WTC11 (cell line): ENCODE measurements at regions not wholly inside any gene's neighbourhood (a gene's known extent, or its start where the extent isn't known, plus 50 kb on each side); places are given as distances from the start of the nearest gene placed in this dataset.

Experiments used
- ATAC-seq: fragments of 200-7000 bp; cut with Tn5 transposase; 2 replicates; pipeline ENCODE4 v1.10.0; 2021; ENCODE audit warnings: mild to moderate bottlenecking, moderate library complexity
- CTCF ChIA-PET: fragments of 300-600 bp; sonication (Branson Sonifier 250); formaldehyde crosslinking; loops from one replicate; lab custom pipeline; 2021; ENCODE audit warnings: antibody characterized with exemption; lab: Charles Lee
- POLR2A ChIA-PET: fragments of 350-600 bp; sonication (Branson Sonifier 250); formaldehyde crosslinking; loops from one replicate; lab custom pipeline; 2021; ENCODE audit warnings: antibody characterized with exemption; lab: Charles Lee
- DNase-seq: peaks from one replicate; pipeline ENCODE4 v3.0.0; 2021; ENCODE audit warnings: low spot score
- H3K27ac Mint-ChIP-seq: 2 replicates; pipeline ENCODE4 v1.8.0; 2021; ENCODE audit warnings: mixed read lengths
- H3K27me3 Mint-ChIP-seq: 2 replicates; pipeline ENCODE4 v1.8.0; 2021; ENCODE audit warnings: low read depth, mild to moderate bottlenecking, moderate library complexity, mixed read lengths
- H3K36me3 Mint-ChIP-seq: 2 replicates; pipeline ENCODE4 v1.8.0; 2021; ENCODE audit warnings: mixed read lengths
- H3K4me1 Mint-ChIP-seq: 2 replicates; pipeline ENCODE4 v1.8.0; 2022; ENCODE audit warnings: mixed read lengths
- H3K4me3 Mint-ChIP-seq: 2 replicates; pipeline ENCODE4 v1.8.0; 2021; ENCODE audit warnings: mild to moderate bottlenecking, moderate library complexity, mixed read lengths
- H3K9me3 Mint-ChIP-seq: 2 replicates; pipeline ENCODE4 v1.8.0; 2021; ENCODE audit warnings: mixed read lengths
- AR ChIP-seq: fragments of 250-450 bp; sonication (Bioruptor Pico); IDR thresholded peaks from 2 replicates; pipeline ENCODE4 v1.9.0; 2021; ENCODE audit warnings: mild to moderate bottlenecking
- ARID4B ChIP-seq: sonication (generic); formaldehyde crosslinking; IDR thresholded peaks from 2 replicates; pipeline ENCODE4 v1.8.0; 2023; ENCODE audit warnings: missing genetic modification reagents, mild to moderate bottlenecking, borderline replicate concordance
- ATF1 ChIP-seq: sonication (generic); formaldehyde crosslinking; IDR thresholded peaks from 2 replicates; pipeline ENCODE4 v1.8.1; 2023; ENCODE audit warnings: mild to moderate bottlenecking, moderate library complexity, missing genetic modification reagents
- CDX4 ChIP-seq: fragments of 250-450 bp; sonication (Bioruptor Pico); IDR thresholded peaks from 2 replicates; pipeline ENCODE4 v1.9.0; 2021; ENCODE audit warnings: moderate library complexity, mild to moderate bottlenecking, inconsistent platforms, borderline replicate concordance
- ELF4 ChIP-seq: sonication (generic); formaldehyde crosslinking; IDR thresholded peaks from 2 replicates; pipeline ENCODE4 v1.8.1; 2022; ENCODE audit warnings: low read depth, mild to moderate bottlenecking, moderate library complexity, missing genetic modification reagents
- FOXK1 ChIP-seq: sonication (generic); formaldehyde crosslinking; IDR thresholded peaks from 2 replicates; pipeline ENCODE4 v1.8.0; 2022; ENCODE audit warnings: mild to moderate bottlenecking, moderate library complexity, missing genetic modification reagents
- FOXP1 ChIP-seq: sonication (generic); formaldehyde crosslinking; IDR thresholded peaks from 2 replicates; pipeline ENCODE4 v1.8.0; 2022; ENCODE audit warnings: missing genetic modification reagents, mild to moderate bottlenecking, moderate library complexity, borderline replicate concordance
- FOXP4 ChIP-seq: sonication (generic); formaldehyde crosslinking; IDR thresholded peaks from 2 replicates; pipeline ENCODE4 v1.8.0; 2022; ENCODE audit warnings: mild to moderate bottlenecking, missing genetic modification reagents
- GRHL2 ChIP-seq: fragments of 250-450 bp; sonication (Bioruptor Pico); IDR thresholded peaks from 2 replicates; pipeline ENCODE4 v1.8.0; 2022; ENCODE audit warnings: mild to moderate bottlenecking, moderate library complexity; ENCODE audit not compliant: insufficient replicate concordance, severe bottlenecking
- HMGA2 ChIP-seq: fragments of 250-450 bp; sonication (Bioruptor Pico); IDR thresholded peaks from 2 replicates; pipeline ENCODE4 v1.4.0; 2021; ENCODE audit warnings: mild to moderate bottlenecking, moderate library complexity
- MXD4 ChIP-seq: fragments of 250-450 bp; sonication (Bioruptor Pico); IDR thresholded peaks from 2 replicates; pipeline ENCODE4 v1.8.0; 2021; ENCODE audit warnings: mild to moderate bottlenecking, moderate library complexity, borderline replicate concordance
- NFE2L1 ChIP-seq: sonication (generic); formaldehyde crosslinking; IDR thresholded peaks from 2 replicates; pipeline ENCODE4 v1.8.1; 2023; ENCODE audit warnings: missing genetic modification reagents
- NFYB ChIP-seq: sonication (generic); formaldehyde crosslinking; conservative IDR thresholded peaks from 2 replicates; pipeline ENCODE4 v1.8.0; 2022; ENCODE audit warnings: low read depth, missing genetic modification reagents
- NR3C1 ChIP-seq: sonication (generic); formaldehyde crosslinking; conservative IDR thresholded peaks from 2 replicates; pipeline ENCODE4 v1.8.1; 2023; ENCODE audit warnings: low read depth, mild to moderate bottlenecking, missing genetic modification reagents
- PRRX2 ChIP-seq: fragments of 250-450 bp; sonication (Bioruptor Pico); IDR thresholded peaks from 2 replicates; pipeline ENCODE4 v1.8.0; 2021; ENCODE audit warnings: mild to moderate bottlenecking
- SMAD4 ChIP-seq: sonication (generic); formaldehyde crosslinking; IDR thresholded peaks from 2 replicates; pipeline ENCODE4 v1.8.0; 2022; ENCODE audit warnings: mild to moderate bottlenecking, missing genetic modification reagents
- USF1 ChIP-seq: sonication (generic); formaldehyde crosslinking; IDR thresholded peaks from 2 replicates; pipeline ENCODE4 v1.8.0; 2022; ENCODE audit warnings: mild to moderate bottlenecking, missing genetic modification reagents
- ZNF423 ChIP-seq: fragments of 250-450 bp; sonication (Bioruptor Pico); IDR thresholded peaks from 2 replicates; pipeline ENCODE4 v2.1.2; 2022; ENCODE audit warnings: mild to moderate bottlenecking, moderate library complexity
- ZNF671 ChIP-seq: fragments of 250-450 bp; sonication (Bioruptor Pico); IDR thresholded peaks from 2 replicates; pipeline ENCODE4 v1.8.0; 2021; ENCODE audit warnings: mild to moderate bottlenecking
- TF ChIP-seq, protein P1 (sequence below): sonication (generic); formaldehyde crosslinking; IDR thresholded peaks from 2 replicates; pipeline ENCODE4 v1.8.1; 2022; ENCODE audit warnings: low read depth, mild to moderate bottlenecking, moderate library complexity, missing genetic modification reagents, borderline replicate concordance
- TF ChIP-seq, protein P2 (sequence below): sonication (generic); formaldehyde crosslinking; IDR thresholded peaks from 2 replicates; pipeline ENCODE4 v1.8.0; 2022; ENCODE audit warnings: mild to moderate bottlenecking, missing genetic modification reagents
- TF ChIP-seq, protein P3 (sequence below): fragments of 250-450 bp; sonication (Bioruptor Pico); IDR thresholded peaks from 2 replicates; pipeline ENCODE4 v2.1.2; 2022; ENCODE audit warnings: mild to moderate bottlenecking, moderate library complexity
- TF ChIP-seq, protein P4 (sequence below): sonication (generic); formaldehyde crosslinking; IDR thresholded peaks from 2 replicates; pipeline ENCODE4 v1.8.0; 2023; ENCODE audit warnings: missing genetic modification reagents

- TF ChIP-seq NR3C1 (CRISPR knock-in tag) (no peak), NFYB (CRISPR knock-in tag) (no peak), GRHL2 (CRISPR knock-in tag) (no peak), NFE2L1 (CRISPR knock-in tag) (no peak), USF1 (CRISPR knock-in tag) (no peak), FOXP4 (CRISPR knock-in tag) (no peak), ATF1 (no peak), CDX4 (CRISPR knock-in tag) (no peak), PRRX2 (CRISPR knock-in tag) (no peak), ZNF671 (no peak)
- TF ChIP-seq, protein P1, sequence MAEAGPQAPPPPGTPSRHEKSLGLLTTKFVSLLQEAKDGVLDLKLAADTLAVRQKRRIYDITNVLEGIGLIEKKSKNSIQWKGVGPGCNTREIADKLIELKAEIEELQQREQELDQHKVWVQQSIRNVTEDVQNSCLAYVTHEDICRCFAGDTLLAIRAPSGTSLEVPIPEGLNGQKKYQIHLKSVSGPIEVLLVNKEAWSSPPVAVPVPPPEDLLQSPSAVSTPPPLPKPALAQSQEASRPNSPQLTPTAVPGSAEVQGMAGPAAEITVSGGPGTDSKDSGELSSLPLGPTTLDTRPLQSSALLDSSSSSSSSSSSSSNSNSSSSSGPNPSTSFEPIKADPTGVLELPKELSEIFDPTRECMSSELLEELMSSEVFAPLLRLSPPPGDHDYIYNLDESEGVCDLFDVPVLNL (CRISPR knock-in tag), result no peak
Measured at GRCh38 chr2:221691571-221691970, 119.5 kb upstream of the EPHA4 start (continued).

- ChIA-PET POLR2A (no interaction called here), CTCF (no interaction called here)
- Mint-ChIP-seq H3K4me1 (peaks cover 3% of the 10 kb centered on the region), H3K27ac (peak overlapping the region; percentile 6; the same call in 1 of the 2 replicates), H3K4me3 (no peak overlapping the region), H3K36me3 (no peaks in the 10 kb centered on the region), H3K9me3 (no peaks in the 10 kb centered on the region), H3K27me3 (no peaks in the 10 kb centered on the region)
- ATAC-seq (no peak), DNase-seq (no peak)
- TF ChIP-seq GRHL2 (CRISPR knock-in tag) (no peak), FOXK1 (no peak), ARID4B (no peak), MXD4 (CRISPR knock-in tag) (no peak), ZNF423 (CRISPR knock-in tag) (no peak), SMAD4 (CRISPR knock-in tag) (no peak), FOXP1 (no peak), HMGA2 (no peak), ELF4 (CRISPR knock-in tag) (no peak), AR (CRISPR knock-in tag) (no peak)
- TF ChIP-seq, protein P2, sequence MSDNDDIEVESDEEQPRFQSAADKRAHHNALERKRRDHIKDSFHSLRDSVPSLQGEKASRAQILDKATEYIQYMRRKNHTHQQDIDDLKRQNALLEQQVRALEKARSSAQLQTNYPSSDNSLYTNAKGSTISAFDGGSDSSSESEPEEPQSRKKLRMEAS (CRISPR knock-in tag), result no peak
- TF ChIP-seq, protein P3, sequence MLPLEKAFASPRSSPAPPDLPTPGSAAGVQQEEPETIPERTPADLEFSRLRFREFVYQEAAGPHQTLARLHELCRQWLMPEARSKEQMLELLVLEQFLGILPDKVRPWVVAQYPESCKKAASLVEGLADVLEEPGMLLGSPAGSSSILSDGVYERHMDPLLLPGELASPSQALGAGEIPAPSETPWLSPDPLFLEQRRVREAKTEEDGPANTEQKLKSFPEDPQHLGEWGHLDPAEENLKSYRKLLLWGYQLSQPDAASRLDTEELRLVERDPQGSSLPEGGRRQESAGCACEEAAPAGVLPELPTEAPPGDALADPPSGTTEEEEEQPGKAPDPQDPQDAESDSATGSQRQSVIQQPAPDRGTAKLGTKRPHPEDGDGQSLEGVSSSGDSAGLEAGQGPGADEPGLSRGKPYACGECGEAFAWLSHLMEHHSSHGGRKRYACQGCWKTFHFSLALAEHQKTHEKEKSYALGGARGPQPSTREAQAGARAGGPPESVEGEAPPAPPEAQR (CRISPR knock-in tag), result no peak
- TF ChIP-seq, protein P4, sequence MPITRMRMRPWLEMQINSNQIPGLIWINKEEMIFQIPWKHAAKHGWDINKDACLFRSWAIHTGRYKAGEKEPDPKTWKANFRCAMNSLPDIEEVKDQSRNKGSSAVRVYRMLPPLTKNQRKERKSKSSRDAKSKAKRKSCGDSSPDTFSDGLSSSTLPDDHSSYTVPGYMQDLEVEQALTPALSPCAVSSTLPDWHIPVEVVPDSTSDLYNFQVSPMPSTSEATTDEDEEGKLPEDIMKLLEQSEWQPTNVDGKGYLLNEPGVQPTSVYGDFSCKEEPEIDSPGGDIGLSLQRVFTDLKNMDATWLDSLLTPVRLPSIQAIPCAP, result no peak
Measured at GRCh38 chr2:221689140-221689539, 117.0 kb upstream of the EPHA4 start.
